SK-N-DZ (cell line): ENCODE measurements at regions not wholly inside any gene's neighbourhood (a gene's known extent, or its start where the extent isn't known, plus 50 kb on each side); places are given as distances from the start of the nearest gene placed in this dataset.
"Not testable (repeated sequence)": the region's sequence is repeated elsewhere in the genome, so short reads cannot be mapped to it uniquely, and the experiment has no call there.

ENCODE experiments used
- DNase-seq: peaks from one replicate; pipeline ENCODE4 v3.0.0-alpha.2; 2015; ENCODE audit warnings: low spot score

- no peak for DNase-seq
Observed at GRCh38 chr13:83485101-83485500, 397.2 kb downstream of the SLITRK1 start.

GRCh38 chr13:83471011-83471410 is 411.3 kb downstream of the SLITRK1 start:
- no peak for DNase-seq

- DNase-seq = no peak
Observed at GRCh38 chr13:83470133-83470797, 412.0 kb downstream of the SLITRK1 start.

GRCh38 chr13:83453723-83454122 is 428.6 kb downstream of the SLITRK1 start:
- DNase-seq = no peak

GRCh38 chr13:83453300-83453699 is 429.0 kb downstream of the SLITRK1 start:
- no peak for DNase-seq

- DNase-seq = no peak
Observed at GRCh38 chr13:83452292-83452950, 429.9 kb downstream of the SLITRK1 start.

GRCh38 chr13:83450591-83450990 is 431.7 kb downstream of the SLITRK1 start:
- DNase-seq = no peak

- DNase-seq = no peak
Observed at GRCh38 chr13:83449668-83450395, 432.4 kb downstream of the SLITRK1 start.

- DNase-seq = no peak
Observed at GRCh38 chr13:83440465-83440864, 441.8 kb downstream of the SLITRK1 start.

GRCh38 chr13:83439464-83439863 is 442.8 kb downstream of the SLITRK1 start:
- DNase-seq = not testable (repeated sequence)

- no peak for DNase-seq
Observed at GRCh38 chr13:83423861-83424260, 458.4 kb downstream of the SLITRK1 start.

- DNase-seq = no peak
Observed at GRCh38 chr13:83423381-83423780, 458.9 kb downstream of the SLITRK1 start.

GRCh38 chr13:83414393-83414792 is 467.9 kb downstream of the SLITRK1 start:
- DNase-seq = no peak

- no peak for DNase-seq
Observed at GRCh38 chr13:83386609-83387008, 495.7 kb downstream of the SLITRK1 start.

GRCh38 chr13:83378908-83379307 is 503.4 kb downstream of the SLITRK1 start:
- no peak for DNase-seq

GRCh38 chr13:83377491-83377890 is 504.8 kb downstream of the SLITRK1 start:
- no peak for DNase-seq

- DNase-seq = no peak
Observed at GRCh38 chr13:83372786-83373185, 509.5 kb downstream of the SLITRK1 start.

- DNase-seq = no peak
Observed at GRCh38 chr13:83365723-83366122, 516.6 kb downstream of the SLITRK1 start.

GRCh38 chr13:83355041-83355440 is 527.2 kb downstream of the SLITRK1 start:
- DNase-seq = no peak

GRCh38 chr13:83352391-83352790 is 529.9 kb downstream of the SLITRK1 start:
- no peak for DNase-seq

GRCh38 chr13:83350569-83350968 is 531.7 kb downstream of the SLITRK1 start:
- DNase-seq = no peak

GRCh38 chr13:83344518-83344917 is 537.8 kb downstream of the SLITRK1 start:
- no peak for DNase-seq

- no peak for DNase-seq
Observed at GRCh38 chr13:83340170-83340569, 542.1 kb downstream of the SLITRK1 start.
